Stimulated activated naive B cell treated with anti-CD40 and anti-IgM and Interleukin-4, amounts not matched to agents 10 μg/mL and 1 μg/mL and 100 μg/mL, for 72 hours (primary cell): ENCODE measurements at regions not wholly inside any gene's neighbourhood (a gene's known extent, or its start where the extent isn't known, plus 50 kb on each side); places are given as distances from the start of the nearest gene placed in this dataset.

Source experiments
- ATAC-seq, 2 donors: fragments of 150-1000 bp; cut with Tn5 transposase; replicated peaks; 2 replicates each; pipeline ENCODE4 v1.10.0; 2021; ENCODE audit warnings: moderate library complexity in 1 of 2
- DNase-seq: peaks from one replicate; pipeline ENCODE4 v3.0.0; 2021
- H3K27ac Mint-ChIP-seq: one replicate; pipeline ENCODE4 v1.8.0; 2022; ENCODE audit warnings: mild to moderate bottlenecking, mixed read lengths
- H3K27me3 Mint-ChIP-seq, 2 donors: one replicate each; pipeline ENCODE4 v1.8.0; 2022; ENCODE audit warnings: mixed read lengths in 2 of 2
- H3K36me3 Mint-ChIP-seq, 2 donors: one replicate each; pipeline ENCODE4 v1.8.0; 2022; ENCODE audit warnings: mixed read lengths in 2 of 2, mild to moderate bottlenecking in 1 of 2
- H3K4me1 Mint-ChIP-seq, 2 donors: one replicate each; pipeline ENCODE4 v1.8.0; 2022; ENCODE audit warnings: mixed read lengths in 2 of 2, mild to moderate bottlenecking in 1 of 2
- H3K4me3 Mint-ChIP-seq, 2 donors: one replicate each; pipeline ENCODE4 v1.8.0; 2022; ENCODE audit warnings: mild to moderate bottlenecking in 2 of 2, mixed read lengths in 2 of 2, moderate library complexity in 1 of 2
- H3K9me3 Mint-ChIP-seq, 2 donors: one replicate each; pipeline ENCODE4 v1.8.0; 2022; ENCODE audit warnings: mixed read lengths in 2 of 2, mild to moderate bottlenecking in 1 of 2

DNA sequence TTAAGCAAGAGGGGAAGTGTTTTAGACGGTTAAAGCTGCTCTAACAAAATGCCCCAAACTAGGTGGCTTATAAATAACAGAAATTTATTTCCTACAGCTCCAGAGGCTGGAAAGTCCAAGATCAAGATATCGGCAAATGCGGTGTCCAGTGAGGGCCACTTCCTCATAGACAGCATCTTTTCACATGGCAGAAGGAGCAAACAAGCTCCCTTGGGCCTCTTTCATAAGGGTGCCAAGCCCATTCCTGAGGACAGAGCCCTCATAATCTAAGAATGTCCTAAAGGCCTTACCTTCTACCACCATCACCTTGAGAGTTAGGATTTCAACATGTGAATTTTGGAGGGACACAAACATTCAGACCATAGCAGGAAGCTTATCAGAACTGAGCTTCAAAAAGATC, 57.3 kb upstream of the PPP1CB start:
- DNase-seq: no peak
- peaks cover 0 to 4% of the 10 kb centered on the region in 2 donors for H3K27me3 Mint-ChIP-seq
- H3K9me3 Mint-ChIP-seq: no peaks in the 10 kb centered on the region
- H3K4me1 Mint-ChIP-seq: no peaks in the 10 kb centered on the region
- no peak overlapping the region for H3K27ac Mint-ChIP-seq
- no peak overlapping the region for H3K4me3 Mint-ChIP-seq
- ATAC-seq: no peak
- no peaks in the 10 kb centered on the region for H3K36me3 Mint-ChIP-seq

DNA sequence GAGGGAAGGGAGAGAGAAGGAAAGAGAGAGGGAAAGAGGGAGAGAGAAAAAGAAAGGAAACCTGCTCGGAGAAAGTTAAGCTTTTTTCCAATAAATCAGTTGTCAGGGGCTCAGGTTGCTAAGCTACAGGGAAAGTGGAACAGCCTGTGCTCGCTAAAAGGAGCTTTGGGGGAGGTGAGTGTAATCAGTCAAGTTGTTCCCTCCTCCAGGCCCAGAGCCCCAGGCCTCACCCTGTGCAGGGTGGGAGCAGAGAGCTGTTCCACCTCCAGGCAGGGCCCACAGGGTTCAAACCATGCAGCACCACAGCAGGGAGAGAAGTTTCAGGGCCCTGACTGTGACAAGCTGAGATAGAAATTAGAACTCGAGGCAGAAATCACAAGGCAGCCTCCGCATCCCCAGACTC, 56.4 kb upstream of the PPP1CB start:
- H3K36me3 Mint-ChIP-seq: no peaks in the 10 kb centered on the region
- H3K4me1 Mint-ChIP-seq: no peaks in the 10 kb centered on the region
- H3K4me3 Mint-ChIP-seq: no peak overlapping the region
- no peaks in the 10 kb centered on the region for H3K9me3 Mint-ChIP-seq
- no peak for ATAC-seq
- peaks cover 0 to 4% of the 10 kb centered on the region in 2 donors for H3K27me3 Mint-ChIP-seq
- H3K27ac Mint-ChIP-seq: peak overlapping the region; percentile 4
- no peak for DNase-seq

DNA sequence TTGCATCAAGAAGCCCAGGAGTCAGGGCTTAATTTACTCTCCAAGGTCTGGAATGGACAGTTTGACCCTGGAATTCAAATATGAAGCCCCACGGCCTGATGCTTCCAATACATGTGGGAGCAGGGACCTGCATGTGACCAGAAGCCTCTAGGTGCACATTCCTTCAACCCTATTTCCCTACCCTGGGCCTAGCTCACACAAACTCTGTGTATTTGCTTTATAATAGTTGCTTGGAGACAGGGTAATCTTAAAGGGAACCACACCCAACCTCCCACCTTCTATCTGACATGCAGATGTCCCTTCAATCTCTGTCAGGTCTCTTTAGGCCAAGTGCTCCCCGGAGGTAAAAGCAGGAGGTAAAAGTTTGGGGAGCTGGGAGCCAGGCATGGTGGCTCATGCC, 55.4 kb upstream of the PPP1CB start:
- ATAC-seq (no peak), DNase-seq (no peak)
- Mint-ChIP-seq H3K36me3 (no peaks in the 10 kb centered on the region), H3K4me3 (no peak overlapping the region), H3K27me3 (no peaks in the 10 kb centered on the region), H3K9me3 (no peaks in the 10 kb centered on the region), H3K27ac (no peak overlapping the region), H3K4me1 (no peaks in the 10 kb centered on the region)

DNA sequence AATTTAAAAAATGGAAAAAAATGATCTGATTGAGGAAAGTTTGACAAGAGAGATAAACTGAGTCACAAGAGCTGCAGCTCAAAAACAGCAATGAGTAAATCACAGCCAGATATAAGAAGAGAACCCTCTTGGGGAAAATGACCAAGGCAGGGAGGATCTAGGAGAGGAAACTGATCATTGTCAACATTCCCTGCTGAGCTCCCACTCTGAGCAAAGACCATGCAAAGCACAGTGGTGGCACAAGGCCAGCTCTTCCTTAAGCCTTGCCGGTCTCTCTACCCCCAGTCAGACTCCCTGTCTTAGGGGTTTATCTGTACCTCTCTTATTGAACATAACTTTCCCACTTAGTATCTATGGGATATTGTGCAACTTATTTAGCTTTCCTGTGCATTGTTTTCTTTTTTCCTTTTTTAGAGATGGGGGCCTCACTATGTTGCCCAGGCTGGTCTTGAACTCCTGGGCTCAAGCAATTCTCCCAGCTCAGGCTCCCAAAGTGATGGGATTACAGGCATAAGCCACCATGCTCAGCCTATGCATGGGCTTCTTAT, 54.0 kb upstream of the PPP1CB start:
- DNase-seq (no peak), ATAC-seq (no peak)
- H3K4me1 Mint-ChIP-seq: no peaks in the 10 kb centered on the region
- no peaks in the 10 kb centered on the region for H3K9me3 Mint-ChIP-seq
- H3K27ac Mint-ChIP-seq: no peak overlapping the region
- no peaks in the 10 kb centered on the region for H3K27me3 Mint-ChIP-seq
- no peak overlapping the region for H3K4me3 Mint-ChIP-seq
- H3K36me3 Mint-ChIP-seq: peaks cover 0 to 1% of the 10 kb centered on the region in 2 donors

DNA sequence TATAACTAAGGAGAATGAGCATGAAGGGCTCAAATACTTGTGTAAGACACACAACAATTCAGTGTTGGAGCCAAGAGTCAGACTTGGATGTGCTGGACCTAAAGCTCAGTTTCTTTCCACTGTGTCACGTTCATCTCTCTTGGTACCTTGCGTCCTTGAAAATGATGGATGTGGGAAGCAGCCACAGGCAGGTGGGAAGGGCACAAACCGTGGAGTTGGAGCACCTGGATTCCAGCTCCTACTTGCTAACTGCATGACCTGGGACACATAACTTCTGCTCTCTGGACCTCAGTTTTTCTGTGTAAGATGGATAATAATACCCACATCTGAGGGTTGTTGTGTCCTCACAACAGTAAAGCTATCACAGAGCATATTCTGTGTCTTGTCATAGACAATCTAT, 53.1 kb upstream of the PPP1CB start:
- Mint-ChIP-seq H3K4me3 (no peak overlapping the region), H3K4me1 (no peaks in the 10 kb centered on the region), H3K9me3 (no peaks in the 10 kb centered on the region), H3K27me3 (no peaks in the 10 kb centered on the region), H3K27ac (no peak overlapping the region), H3K36me3 (peaks cover 0 to 1% of the 10 kb centered on the region in 2 donors)
- DNase-seq: no peak
- no peak for ATAC-seq
